HG02610 (cell line): ENCODE measurements at regions not wholly inside any gene's neighbourhood (a gene's known extent, or its start where the extent isn't known, plus 50 kb on each side); places are given as distances from the start of the nearest gene placed in this dataset.
"Not testable (repeated sequence)": the region's sequence is repeated elsewhere in the genome, so short reads cannot be mapped to it uniquely, and the experiment has no call there.

Experiments
- ATAC-seq: cut with Tn5 transposase; IDR thresholded peaks from one replicate; pipeline ENCODE4 v1.9.1; 2021; ENCODE audit warnings: mild to moderate bottlenecking, moderate library complexity; ENCODE audit not compliant: unreplicated experiment

GRCh38 chr5:75951716-75952115, 131.5 kb upstream of the SV2C start:
- no peak for ATAC-seq

- ATAC-seq: no peak
Observed at GRCh38 chr5:75951158-75951557, 132.0 kb upstream of the SV2C start.

- no peak for ATAC-seq
Observed at GRCh38 chr5:75948438-75948837, 134.7 kb upstream of the SV2C start.

- ATAC-seq: no peak
Observed at GRCh38 chr5:75940418-75940817, 142.8 kb upstream of the SV2C start.

- no peak for ATAC-seq
Observed at GRCh38 chr5:75935572-75935971, 147.6 kb upstream of the SV2C start.

- no peak for ATAC-seq
Observed at GRCh38 chr5:75933489-75933888, 149.7 kb upstream of the SV2C start.

GRCh38 chr5:75931175-75931574, 152.0 kb upstream of the SV2C start:
- no peak for ATAC-seq

GRCh38 chr5:75928992-75929391, 154.2 kb upstream of the SV2C start:
- no peak for ATAC-seq

- ATAC-seq: no peak
Observed at GRCh38 chr5:75922480-75922879, 160.7 kb upstream of the SV2C start.

GRCh38 chr5:75921011-75921410, 162.2 kb upstream of the SV2C start:
- no peak for ATAC-seq

- ATAC-seq: no peak
Observed at GRCh38 chr5:75916144-75916543, 167.0 kb upstream of the SV2C start.

GRCh38 chr5:75909223-75909622, 174.0 kb upstream of the SV2C start:
- no peak for ATAC-seq

GRCh38 chr5:75907651-75908050, 175.5 kb upstream of the SV2C start:
- no peak for ATAC-seq

GRCh38 chr5:75894482-75894881, 177.2 kb upstream of the POC5 start:
- no peak for ATAC-seq

- ATAC-seq: no peak
Observed at GRCh38 chr5:75891736-75892135, 174.5 kb upstream of the POC5 start.

GRCh38 chr5:75891020-75891419, 173.8 kb upstream of the POC5 start:
- ATAC-seq: no peak

- ATAC-seq: no peak
Observed at GRCh38 chr5:75890546-75890945, 173.3 kb upstream of the POC5 start.

GRCh38 chr5:75886706-75887105, 169.5 kb upstream of the POC5 start:
- ATAC-seq: no peak

- ATAC-seq: no peak
Observed at GRCh38 chr5:75885849-75886596, 168.8 kb upstream of the POC5 start.

GRCh38 chr5:75885321-75885720, 168.1 kb upstream of the POC5 start:
- no peak for ATAC-seq

- no peak for ATAC-seq
Observed at GRCh38 chr5:75869891-75870290, 152.7 kb upstream of the POC5 start.

- no peak for ATAC-seq
Observed at GRCh38 chr5:75862872-75863271, 145.6 kb upstream of the POC5 start.

- ATAC-seq: not testable (repeated sequence)
Observed at GRCh38 chr5:75859621-75860020, 142.4 kb upstream of the POC5 start.
